ENCODE measurements at regions not wholly inside any gene's neighbourhood (a gene's known extent, or its start where the extent isn't known, plus 50 kb on each side); places are given as distances from the start of the nearest gene placed in this dataset.

GRCh38 chr5:63570752-63571151, 391.5 kb downstream of the HTR1A start:
- POLR2A ChIA-PET = interaction anchor here (0.6 kb wide), 1 partner anchor 503 kb away, joined by 3 read pairs; no protein-coding TSS in a partner anchor
- H2AFZ ChIP-seq (ENCODE audit: low read depth, low read length) = no peak overlapping the region
- H3K79me2 ChIP-seq (ENCODE audit: control insufficient read depth, insufficient read depth, low read length) = no peaks in the 10 kb centered on the region
- H3K4me2 ChIP-seq (ENCODE audit: insufficient read depth, low read length) = no peak overlapping the region
- WGBS (ENCODE audit: insufficient coverage, low coverage, missing lambda C conversion rate) = under 1% methylated on average over 12 of the region's 12 CpGs
- no peaks in the 10 kb centered on the region for H3K9me1 ChIP-seq (ENCODE audit: control insufficient read depth, insufficient read depth, low read length)
- no peak overlapping the region for H3K27ac ChIP-seq (ENCODE audit: extremely low read depth, low read depth, low read length)
- CTCF ChIA-PET (ENCODE audit: low intra/inter-chr PET ratio) = no interaction called here
- no peak overlapping the region for H3K9ac ChIP-seq (ENCODE audit: insufficient read depth in 1 of 2, low read depth in 2 of 2, low read length in 2 of 2)
- H3K27me3 ChIP-seq (ENCODE audit: control insufficient read depth in 2 of 2, insufficient read depth in 2 of 2, low read length in 2 of 2) = no peaks in the 10 kb centered on the region
- in situ Hi-C loops (cut with MboI) = no loop called here
- intact Hi-C loops (cut with micrococcal nuclease) = no loop called here
- no TSS peak for BruUV-seq (replicated peaks)
- no peak overlapping the region for H3K4me3 ChIP-seq
- H4K20me1 ChIP-seq (replicated peaks; ENCODE audit: control insufficient read depth, insufficient read depth, low read length) = no peaks in the 10 kb centered on the region
- no peaks in the 10 kb centered on the region for H3K4me1 ChIP-seq (replicated peaks in 1 of 2; ENCODE audit: control insufficient read depth in 2 of 2, insufficient read depth in 2 of 2, low read length in 2 of 2)
- no peak for FAIRE-seq
- 0 out of 2 replicates have a peak, but pooled peaks cover 1% of the 10 kb centered on the region for H3K9me3 ChIP-seq (replicated peaks; ENCODE audit: control insufficient read depth, insufficient read depth, low read depth, low read length)
- DNase-seq (ENCODE audit: extremely low read depth in 1 of 4, low spot score in 3 of 4) = no peak
- no peaks in the 10 kb centered on the region for H3K36me3 ChIP-seq (ENCODE audit: control insufficient read depth, insufficient read depth, low read length)
- no peak for ATAC-seq
- TF ChIP-seq, protein P1, sequence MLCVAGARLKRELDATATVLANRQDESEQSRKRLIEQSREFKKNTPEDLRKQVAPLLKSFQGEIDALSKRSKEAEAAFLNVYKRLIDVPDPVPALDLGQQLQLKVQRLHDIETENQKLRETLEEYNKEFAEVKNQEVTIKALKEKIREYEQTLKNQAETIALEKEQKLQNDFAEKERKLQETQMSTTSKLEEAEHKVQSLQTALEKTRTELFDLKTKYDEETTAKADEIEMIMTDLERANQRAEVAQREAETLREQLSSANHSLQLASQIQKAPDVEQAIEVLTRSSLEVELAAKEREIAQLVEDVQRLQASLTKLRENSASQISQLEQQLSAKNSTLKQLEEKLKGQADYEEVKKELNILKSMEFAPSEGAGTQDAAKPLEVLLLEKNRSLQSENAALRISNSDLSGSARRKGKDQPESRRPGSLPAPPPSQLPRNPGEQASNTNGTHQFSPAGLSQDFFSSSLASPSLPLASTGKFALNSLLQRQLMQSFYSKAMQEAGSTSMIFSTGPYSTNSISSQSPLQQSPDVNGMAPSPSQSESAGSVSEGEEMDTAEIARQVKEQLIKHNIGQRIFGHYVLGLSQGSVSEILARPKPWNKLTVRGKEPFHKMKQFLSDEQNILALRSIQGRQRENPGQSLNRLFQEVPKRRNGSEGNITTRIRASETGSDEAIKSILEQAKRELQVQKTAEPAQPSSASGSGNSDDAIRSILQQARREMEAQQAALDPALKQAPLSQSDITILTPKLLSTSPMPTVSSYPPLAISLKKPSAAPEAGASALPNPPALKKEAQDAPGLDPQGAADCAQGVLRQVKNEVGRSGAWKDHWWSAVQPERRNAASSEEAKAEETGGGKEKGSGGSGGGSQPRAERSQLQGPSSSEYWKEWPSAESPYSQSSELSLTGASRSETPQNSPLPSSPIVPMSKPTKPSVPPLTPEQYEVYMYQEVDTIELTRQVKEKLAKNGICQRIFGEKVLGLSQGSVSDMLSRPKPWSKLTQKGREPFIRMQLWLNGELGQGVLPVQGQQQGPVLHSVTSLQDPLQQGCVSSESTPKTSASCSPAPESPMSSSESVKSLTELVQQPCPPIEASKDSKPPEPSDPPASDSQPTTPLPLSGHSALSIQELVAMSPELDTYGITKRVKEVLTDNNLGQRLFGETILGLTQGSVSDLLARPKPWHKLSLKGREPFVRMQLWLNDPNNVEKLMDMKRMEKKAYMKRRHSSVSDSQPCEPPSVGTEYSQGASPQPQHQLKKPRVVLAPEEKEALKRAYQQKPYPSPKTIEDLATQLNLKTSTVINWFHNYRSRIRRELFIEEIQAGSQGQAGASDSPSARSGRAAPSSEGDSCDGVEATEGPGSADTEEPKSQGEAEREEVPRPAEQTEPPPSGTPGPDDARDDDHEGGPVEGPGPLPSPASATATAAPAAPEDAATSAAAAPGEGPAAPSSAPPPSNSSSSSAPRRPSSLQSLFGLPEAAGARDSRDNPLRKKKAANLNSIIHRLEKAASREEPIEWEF (CRISPR knock-in tag; IDR thresholded peaks at IDR 0.05) = no peak
- TF ChIP-seq NR3C1 (CRISPR knock-in tag; IDR thresholded peaks at IDR 0.05) (no peak), RNF2 (IDR thresholded peaks at IDR 0.05) (no peak), ZNF280A (IDR thresholded peaks at IDR 0.05; ENCODE audit: low read depth, partially characterized antibody) (no peak), UBTF (IDR thresholded peaks at IDR 0.05; ENCODE audit: borderline replicate concordance in 1 of 2, low read depth in 2 of 2, low read length in 2 of 2) (no peak), AFF4 (CRISPR knock-in tag; IDR thresholded peaks at IDR 0.05) (no peak)
- TF ChIP-seq, protein P2, sequence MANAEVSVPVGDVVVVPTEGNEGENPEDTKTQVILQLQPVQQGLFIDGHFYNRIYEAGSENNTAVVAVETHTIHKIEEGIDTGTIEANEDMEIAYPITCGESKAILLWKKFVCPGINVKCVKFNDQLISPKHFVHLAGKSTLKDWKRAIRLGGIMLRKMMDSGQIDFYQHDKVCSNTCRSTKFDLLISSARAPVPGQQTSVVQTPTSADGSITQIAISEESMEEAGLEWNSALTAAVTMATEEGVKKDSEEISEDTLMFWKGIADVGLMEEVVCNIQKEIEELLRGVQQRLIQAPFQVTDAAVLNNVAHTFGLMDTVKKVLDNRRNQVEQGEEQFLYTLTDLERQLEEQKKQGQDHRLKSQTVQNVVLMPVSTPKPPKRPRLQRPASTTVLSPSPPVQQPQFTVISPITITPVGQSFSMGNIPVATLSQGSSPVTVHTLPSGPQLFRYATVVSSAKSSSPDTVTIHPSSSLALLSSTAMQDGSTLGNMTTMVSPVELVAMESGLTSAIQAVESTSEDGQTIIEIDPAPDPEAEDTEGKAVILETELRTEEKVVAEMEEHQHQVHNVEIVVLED (CRISPR knock-in tag; IDR thresholded peaks at IDR 0.05) = no peak

Data from K562 (cell line).